ENCODE measurements at regions not wholly inside any gene's neighbourhood (a gene's known extent, or its start where the extent isn't known, plus 50 kb on each side); places are given as distances from the start of the nearest gene placed in this dataset.

DNA sequence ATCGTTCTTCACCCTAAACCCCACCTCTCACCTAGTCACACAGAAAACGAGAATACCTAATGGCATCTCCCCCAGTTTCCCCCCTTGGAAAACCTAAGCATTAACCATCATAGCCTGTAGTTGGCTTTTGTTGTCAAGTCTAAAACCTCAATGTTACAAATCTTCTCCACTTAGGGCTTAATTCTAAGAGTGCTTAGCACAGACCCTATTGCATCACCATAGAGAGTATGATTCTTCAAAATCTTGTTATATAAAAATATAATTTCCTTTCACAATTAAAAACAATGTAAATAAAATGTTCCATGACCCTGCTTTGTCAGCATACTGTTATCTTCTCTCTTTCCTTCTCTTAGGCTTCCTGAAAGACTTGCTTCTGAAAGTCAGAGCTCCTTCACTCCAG lies 263.2 kb upstream of the RGS18 start:
- intact Hi-C loops (cut with DNase I): no loop called here
- H3K4me3 ChIP-seq: no peak overlapping the region
- H3K27ac ChIP-seq (replicated peaks in 1 of 4): no peak overlapping the region
- DNase-seq (ENCODE audit: extremely low spot score): no peak
- no peaks in the 10 kb centered on the region for H3K36me3 ChIP-seq
- WGBS: 76% methylated on average over 2 of the region's 2 CpGs
- H3K9me3 ChIP-seq: no peaks in the 10 kb centered on the region
- H3K4me1 ChIP-seq: no peaks in the 10 kb centered on the region
- no peak for TF ChIP-seq POLR2A (IDR thresholded peaks at IDR 0.05; ENCODE audit: low read depth)
- no peak for TF ChIP-seq EP300 (IDR thresholded peaks at IDR 0.05)
- TF ChIP-seq, protein P1, sequence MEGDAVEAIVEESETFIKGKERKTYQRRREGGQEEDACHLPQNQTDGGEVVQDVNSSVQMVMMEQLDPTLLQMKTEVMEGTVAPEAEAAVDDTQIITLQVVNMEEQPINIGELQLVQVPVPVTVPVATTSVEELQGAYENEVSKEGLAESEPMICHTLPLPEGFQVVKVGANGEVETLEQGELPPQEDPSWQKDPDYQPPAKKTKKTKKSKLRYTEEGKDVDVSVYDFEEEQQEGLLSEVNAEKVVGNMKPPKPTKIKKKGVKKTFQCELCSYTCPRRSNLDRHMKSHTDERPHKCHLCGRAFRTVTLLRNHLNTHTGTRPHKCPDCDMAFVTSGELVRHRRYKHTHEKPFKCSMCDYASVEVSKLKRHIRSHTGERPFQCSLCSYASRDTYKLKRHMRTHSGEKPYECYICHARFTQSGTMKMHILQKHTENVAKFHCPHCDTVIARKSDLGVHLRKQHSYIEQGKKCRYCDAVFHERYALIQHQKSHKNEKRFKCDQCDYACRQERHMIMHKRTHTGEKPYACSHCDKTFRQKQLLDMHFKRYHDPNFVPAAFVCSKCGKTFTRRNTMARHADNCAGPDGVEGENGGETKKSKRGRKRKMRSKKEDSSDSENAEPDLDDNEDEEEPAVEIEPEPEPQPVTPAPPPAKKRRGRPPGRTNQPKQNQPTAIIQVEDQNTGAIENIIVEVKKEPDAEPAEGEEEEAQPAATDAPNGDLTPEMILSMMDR (IDR thresholded peaks at IDR 0.05): no peak
- no peak for TF ChIP-seq POLR2AphosphoS5 (IDR thresholded peaks at IDR 0.05)
- no peaks in the 10 kb centered on the region for H3K27me3 ChIP-seq

DNA sequence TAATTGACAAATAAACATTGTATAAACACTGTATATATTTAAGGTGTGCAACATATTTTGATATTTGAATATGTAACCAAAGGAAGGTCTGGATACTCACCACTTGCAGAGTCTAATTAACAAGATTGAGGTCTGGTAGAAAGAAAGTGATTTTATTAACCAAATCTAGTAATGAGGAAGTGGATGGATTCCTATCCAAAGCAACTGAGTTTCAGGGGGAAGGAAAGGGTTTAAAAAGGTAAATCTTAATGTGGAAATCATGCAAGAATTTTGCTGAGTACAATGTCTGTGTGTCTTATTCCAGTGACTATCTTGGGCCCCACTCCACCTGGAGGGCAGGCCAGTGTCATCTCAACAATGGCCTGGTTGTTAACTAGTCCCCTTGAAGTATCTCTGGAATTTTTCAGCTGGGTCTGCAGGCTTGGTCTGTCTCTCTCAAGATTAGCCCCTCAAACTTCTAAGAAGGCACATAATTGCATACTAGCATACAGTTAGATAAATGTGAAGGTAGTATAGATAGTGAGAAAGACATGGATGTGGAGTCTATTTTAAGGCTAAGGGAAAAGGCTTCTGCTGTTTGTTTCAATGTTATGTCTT lies 262.7 kb upstream of the RGS18 start:
- Histone ChIP-seq H3K4me3 (no peak overlapping the region), H3K27me3 (no peaks in the 10 kb centered on the region), H3K27ac (replicated peaks in 1 of 4) (no peak overlapping the region), H3K4me1 (no peaks in the 10 kb centered on the region), H3K9me3 (no peaks in the 10 kb centered on the region), H3K36me3 (no peaks in the 10 kb centered on the region)
- intact Hi-C loops (cut with DNase I): no loop called here
- DNase-seq (ENCODE audit: extremely low spot score): no peak
- TF ChIP-seq POLR2A (IDR thresholded peaks at IDR 0.05; ENCODE audit: low read depth) (no peak), POLR2AphosphoS5 (IDR thresholded peaks at IDR 0.05) (no peak), EP300 (IDR thresholded peaks at IDR 0.05) (no peak)
- TF ChIP-seq, protein P1 (IDR thresholded peaks at IDR 0.05): no peak

DNA sequence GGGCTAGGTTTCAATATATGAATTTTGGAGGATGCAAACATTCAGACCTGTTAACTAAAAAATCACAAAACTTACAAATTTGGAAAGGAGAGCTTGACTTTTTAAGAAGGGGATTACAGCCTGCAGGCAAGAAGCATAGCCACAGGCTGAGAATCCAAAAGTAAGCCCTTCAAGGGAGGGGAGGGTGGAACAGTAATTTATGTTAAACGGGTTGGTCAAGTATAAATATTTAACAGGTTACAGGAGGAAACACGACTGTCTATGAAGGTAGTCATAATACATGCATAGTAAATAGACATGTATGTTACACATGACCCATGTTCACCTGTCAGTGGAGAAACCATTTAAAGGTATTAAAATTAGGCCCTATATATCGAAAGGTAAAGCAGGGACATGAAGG lies 261.1 kb upstream of the RGS18 start:
- no peaks in the 10 kb centered on the region for H3K36me3 ChIP-seq
- no peak for DNase-seq (ENCODE audit: extremely low spot score)
- 78% methylated on average over 3 of the region's 3 CpGs for WGBS
- H3K4me3 ChIP-seq: no peak overlapping the region
- TF ChIP-seq POLR2A (IDR thresholded peaks at IDR 0.05; ENCODE audit: low read depth) (no peak), POLR2AphosphoS5 (IDR thresholded peaks at IDR 0.05) (no peak), EP300 (IDR thresholded peaks at IDR 0.05) (no peak)
- TF ChIP-seq, protein P1 (IDR thresholded peaks at IDR 0.05): no peak
- H3K27ac ChIP-seq (replicated peaks in 1 of 4): no peak overlapping the region
- intact Hi-C loops (cut with DNase I): no loop called here
- H3K27me3 ChIP-seq: no peaks in the 10 kb centered on the region
- H3K9me3 ChIP-seq: no peaks in the 10 kb centered on the region
- no peaks in the 10 kb centered on the region for H3K4me1 ChIP-seq

DNA sequence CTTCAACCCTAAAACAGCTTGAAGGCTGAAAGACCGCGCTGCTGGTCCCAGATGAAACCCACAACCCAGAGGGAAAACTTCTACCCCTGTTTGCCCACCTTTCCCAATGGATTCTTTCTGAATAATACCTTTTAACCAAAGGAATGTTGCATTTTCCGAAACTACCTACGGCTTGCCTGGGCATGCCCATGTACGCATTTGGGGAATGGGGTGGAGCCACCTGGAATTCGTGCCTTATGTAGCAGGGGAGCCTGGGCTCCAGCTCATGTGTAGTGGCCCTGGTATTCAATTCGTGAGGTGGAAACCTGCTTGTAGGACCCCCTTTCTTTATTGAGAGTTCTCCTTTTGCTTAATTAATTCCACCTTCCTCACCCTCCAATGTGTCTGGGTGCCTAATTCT lies 256.6 kb upstream of the RGS18 start:
- TF ChIP-seq POLR2A (IDR thresholded peaks at IDR 0.05; ENCODE audit: low read depth) (no peak), EP300 (IDR thresholded peaks at IDR 0.05) (no peak), POLR2AphosphoS5 (IDR thresholded peaks at IDR 0.05) (no peak)
- TF ChIP-seq, protein P1 (IDR thresholded peaks at IDR 0.05): no peak
- Histone ChIP-seq H3K4me3 (no peak overlapping the region), H3K4me1 (no peaks in the 10 kb centered on the region), H3K27ac (replicated peaks in 1 of 4) (no peak overlapping the region), H3K27me3 (no peaks in the 10 kb centered on the region), H3K36me3 (no peaks in the 10 kb centered on the region), H3K9me3 (no peaks in the 10 kb centered on the region)
- 96% methylated on average over 7 of the region's 7 CpGs for WGBS
- no peak for DNase-seq (ENCODE audit: extremely low spot score)
- intact Hi-C loops (cut with DNase I): no loop called here

DNA sequence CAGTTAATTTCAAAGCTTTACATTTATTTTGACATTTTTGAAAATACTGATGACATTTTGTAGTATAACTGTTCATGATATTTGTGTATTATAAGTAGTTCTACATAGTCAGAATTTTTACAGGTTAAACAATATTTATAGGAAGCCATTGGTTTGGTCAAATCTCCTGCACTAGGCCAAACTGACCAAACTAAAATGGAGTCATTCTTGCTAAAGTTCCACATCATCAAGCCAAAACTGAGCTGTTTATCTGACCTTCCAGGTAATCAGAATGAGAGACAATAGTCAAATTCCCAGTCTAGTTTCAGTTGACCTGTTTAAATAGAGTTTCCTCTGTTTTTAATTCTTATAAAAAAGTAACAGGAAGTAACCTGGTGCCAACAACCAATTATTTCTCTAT lies 253.3 kb upstream of the RGS18 start:
- Histone ChIP-seq H3K36me3 (no peaks in the 10 kb centered on the region), H3K4me1 (no peaks in the 10 kb centered on the region), H3K27me3 (no peaks in the 10 kb centered on the region), H3K27ac (replicated peaks in 1 of 4) (no peak overlapping the region), H3K9me3 (no peaks in the 10 kb centered on the region), H3K4me3 (no peak overlapping the region)
- intact Hi-C loops (cut with DNase I): no loop called here
- no peak for DNase-seq (ENCODE audit: extremely low spot score)
- no peak for TF ChIP-seq EP300 (IDR thresholded peaks at IDR 0.05)
- TF ChIP-seq POLR2AphosphoS5 (IDR thresholded peaks at IDR 0.05): no peak
- TF ChIP-seq, protein P1 (IDR thresholded peaks at IDR 0.05): no peak
- no peak for TF ChIP-seq POLR2A (IDR thresholded peaks at IDR 0.05; ENCODE audit: low read depth)
